HG03469 (cell line): ENCODE measurements at regions not wholly inside any gene's neighbourhood (a gene's known extent, or its start where the extent isn't known, plus 50 kb on each side); places are given as distances from the start of the nearest gene placed in this dataset.

Experiments used
- ATAC-seq: cut with Tn5 transposase; IDR thresholded peaks from one replicate; pipeline ENCODE4 v1.9.1; 2021; ENCODE audit warnings: mild to moderate bottlenecking, moderate library complexity, moderate number of reproducible peaks; ENCODE audit not compliant: unreplicated experiment

DNA sequence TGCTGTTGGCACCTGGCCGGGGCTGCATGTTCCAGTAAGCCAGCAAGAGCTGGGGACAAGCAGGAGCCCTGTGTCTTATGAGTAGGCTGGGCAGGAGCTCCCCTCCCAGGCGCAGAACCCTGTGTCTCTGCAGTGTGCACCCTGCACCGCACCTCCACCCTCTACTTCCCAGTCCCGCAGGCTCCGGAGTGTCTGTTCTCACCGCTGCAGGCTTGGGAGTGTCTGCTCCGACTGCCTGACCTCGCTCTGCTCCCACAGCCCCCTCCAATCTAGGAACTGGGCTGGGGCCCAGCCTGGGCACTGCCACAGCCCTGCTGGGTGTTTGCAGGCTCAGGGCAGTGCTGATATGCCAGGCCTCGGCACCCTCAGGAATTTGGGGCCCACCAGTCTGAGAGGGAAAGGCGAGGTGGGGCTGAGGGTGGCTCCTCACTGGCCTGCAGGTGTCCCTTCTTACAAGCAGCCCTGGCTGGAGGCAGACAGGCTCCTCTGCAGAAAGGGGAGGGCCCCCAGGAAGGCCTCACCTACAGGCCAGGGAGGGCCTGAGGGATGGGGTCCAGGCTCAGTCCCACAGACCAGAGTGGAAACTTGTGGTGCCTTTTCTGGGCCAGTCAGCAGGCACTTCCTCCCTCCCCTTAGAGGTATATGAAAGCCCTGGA lies 871.6 kb upstream of the GJE1 start:
- no peak for ATAC-seq

- ATAC-seq = no peak
Observed at GRCh38 chr6:141260627-141261015, 872.1 kb upstream of the GJE1 start.

GRCh38 chr6:141259807-141260206 lies 872.9 kb upstream of the GJE1 start:
- ATAC-seq = no peak

GRCh38 chr6:141259091-141259490 lies 873.6 kb upstream of the GJE1 start:
- no peak for ATAC-seq

GRCh38 chr6:141258516-141258915 lies 874.2 kb upstream of the GJE1 start:
- no peak for ATAC-seq

DNA sequence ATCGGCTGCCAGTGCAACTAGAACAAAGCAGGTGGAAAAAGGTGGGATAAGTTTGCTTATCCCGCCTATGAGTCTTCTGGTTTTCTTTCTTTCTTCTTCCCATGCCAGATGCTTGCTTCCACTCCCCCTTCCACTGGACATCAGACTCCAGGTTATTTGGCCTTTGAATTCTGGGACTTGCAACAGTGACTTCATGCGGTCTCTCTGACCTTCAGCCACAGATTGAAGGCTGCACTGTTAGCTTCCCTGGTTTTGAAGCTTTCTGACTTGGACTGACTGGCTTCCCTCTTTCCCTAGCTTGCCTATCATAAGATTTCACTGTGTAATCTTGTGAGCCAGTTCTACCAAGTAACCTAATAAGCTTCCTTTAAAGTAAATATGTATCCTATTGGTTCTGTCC lies 878.4 kb upstream of the GJE1 start:
- no peak for ATAC-seq

DNA sequence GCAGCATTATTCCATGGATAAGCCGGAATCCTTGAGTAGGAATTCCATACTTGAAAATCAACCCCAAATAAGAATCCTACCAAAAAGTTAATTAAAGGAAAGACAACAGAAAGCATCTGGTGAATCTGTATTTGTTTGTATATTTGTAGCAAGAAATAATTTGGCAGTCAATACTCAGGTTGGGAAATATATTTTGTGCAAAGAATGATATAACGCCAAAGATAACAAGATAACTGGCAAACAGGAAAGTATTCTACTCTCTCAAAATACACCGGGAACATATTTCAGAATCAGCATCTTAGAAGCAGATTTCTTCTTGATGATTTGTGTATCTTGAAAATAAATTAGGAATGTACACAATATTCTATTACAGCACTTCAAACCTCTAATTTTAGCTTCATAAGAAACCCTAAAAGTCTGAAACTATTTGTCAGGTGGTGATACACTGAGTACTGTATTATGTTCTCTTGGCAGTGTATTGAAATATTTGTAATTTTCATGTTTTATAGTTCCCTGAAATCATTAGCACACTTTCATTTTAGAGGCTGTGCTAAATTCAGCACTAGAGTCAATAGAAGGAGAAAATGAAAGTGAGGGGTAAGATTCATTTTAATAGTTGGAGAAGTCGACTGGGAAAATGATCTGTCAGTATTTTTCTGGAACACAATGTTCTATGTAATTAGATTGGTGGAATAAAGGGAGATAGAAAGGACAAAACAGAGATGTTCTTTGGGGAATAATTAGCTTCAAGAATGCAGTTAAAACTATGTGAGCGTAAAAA lies 879.7 kb upstream of the GJE1 start:
- ATAC-seq = no peak

DNA sequence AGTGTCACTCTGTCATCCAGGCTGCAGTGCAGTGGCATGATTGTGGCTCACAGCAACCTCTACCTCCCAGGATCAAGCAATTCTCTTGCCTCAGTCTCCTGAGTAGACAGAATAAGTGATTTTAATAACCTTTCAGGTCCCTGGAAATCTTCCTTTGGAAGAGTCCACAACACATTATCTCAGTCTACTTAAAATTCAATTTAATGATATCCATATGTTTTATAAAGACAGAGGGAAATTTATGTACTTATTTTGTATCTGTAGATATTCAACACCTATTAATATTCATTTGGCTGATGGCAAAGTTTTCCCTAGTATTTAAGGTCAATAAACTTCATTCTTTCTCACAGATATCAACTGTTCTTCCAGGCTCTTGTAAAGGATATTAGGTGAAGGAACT lies 881.4 kb upstream of the GJE1 start:
- ATAC-seq = no peak

DNA sequence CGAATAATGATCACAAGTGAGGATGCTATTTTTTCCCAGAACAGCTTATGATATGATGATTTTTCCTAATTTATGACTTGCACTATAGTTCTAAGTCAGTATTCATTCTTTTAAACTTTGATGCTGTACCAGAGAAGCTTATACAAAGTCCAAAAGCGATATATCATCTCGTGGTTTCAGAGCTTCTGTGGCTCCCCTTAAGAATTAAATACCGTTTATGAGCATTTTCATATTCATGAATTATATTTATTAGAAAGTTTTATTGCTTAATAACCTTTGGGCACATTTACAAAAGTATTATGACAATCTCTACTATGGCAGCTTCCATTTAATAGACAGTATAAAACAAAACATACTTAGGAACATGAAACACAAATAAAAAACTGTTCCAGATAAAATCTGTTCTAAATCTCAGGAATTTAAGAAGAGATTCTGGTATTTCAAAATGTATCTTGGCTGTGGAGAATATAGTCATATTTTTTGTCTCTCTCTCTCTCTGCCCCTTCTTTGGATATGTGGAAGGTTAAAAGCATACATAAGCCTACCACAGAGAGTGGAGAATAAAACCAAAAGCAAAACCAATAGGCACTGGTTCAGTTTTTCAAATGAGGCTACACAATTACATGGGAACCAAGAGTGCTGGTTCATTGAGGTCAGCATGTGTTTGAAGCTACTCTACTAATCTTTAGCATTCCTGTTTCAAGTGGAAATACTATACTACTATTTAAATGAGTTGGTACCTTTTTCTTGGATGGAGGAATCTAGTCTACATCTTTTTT lies 884.5 kb upstream of the GJE1 start:
- ATAC-seq = no peak

GRCh38 chr6:141244366-141244765 lies 888.4 kb upstream of the GJE1 start:
- no peak for ATAC-seq

DNA sequence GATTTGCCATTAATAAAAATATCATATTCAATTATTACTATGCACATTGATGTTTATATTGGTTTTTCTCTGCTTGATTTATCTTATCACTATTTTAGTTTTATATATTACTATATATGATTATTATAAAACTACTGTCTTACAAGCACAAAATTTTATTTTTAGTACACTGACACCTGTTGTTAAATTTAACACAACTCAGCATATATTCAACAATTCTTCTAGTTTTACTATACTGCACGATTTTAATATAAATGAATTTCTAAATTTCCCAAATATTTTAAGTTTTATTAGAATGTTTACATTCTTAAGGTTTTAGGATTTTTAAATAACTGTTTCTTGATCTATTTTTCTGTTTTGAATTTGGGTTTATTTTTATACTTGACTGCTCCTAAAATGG lies 889.8 kb upstream of the GJE1 start:
- ATAC-seq = no peak

DNA sequence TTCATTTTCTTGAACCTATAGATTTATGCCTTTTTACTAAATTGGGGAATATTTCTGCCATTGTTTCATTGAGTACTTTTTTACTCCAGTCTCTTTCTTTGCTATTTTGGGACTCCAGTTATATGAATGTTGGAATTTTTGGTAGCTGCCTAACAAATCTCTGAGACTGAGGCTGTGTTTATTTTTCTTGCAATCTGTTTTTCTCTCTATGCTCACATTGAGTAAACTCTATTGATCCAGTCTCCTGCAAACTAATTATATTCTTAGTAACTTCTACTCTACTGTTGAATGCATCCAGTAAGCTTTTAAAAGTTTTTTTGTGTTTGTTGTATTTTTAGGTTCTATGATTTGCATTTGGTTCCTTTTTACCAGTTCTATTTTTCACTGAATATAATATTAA lies 903.4 kb upstream of the GJE1 start:
- ATAC-seq = no peak

GRCh38 chr6:141218583-141218982 lies 914.1 kb upstream of the GJE1 start:
- no peak for ATAC-seq

GRCh38 chr6:141216726-141217125 lies 916.0 kb upstream of the GJE1 start:
- no peak for ATAC-seq

- ATAC-seq = no peak
Observed at GRCh38 chr6:141212296-141212695, 920.4 kb upstream of the GJE1 start.

- ATAC-seq = no peak
Observed at GRCh38 chr6:141211845-141212244, 920.9 kb upstream of the GJE1 start.

DNA sequence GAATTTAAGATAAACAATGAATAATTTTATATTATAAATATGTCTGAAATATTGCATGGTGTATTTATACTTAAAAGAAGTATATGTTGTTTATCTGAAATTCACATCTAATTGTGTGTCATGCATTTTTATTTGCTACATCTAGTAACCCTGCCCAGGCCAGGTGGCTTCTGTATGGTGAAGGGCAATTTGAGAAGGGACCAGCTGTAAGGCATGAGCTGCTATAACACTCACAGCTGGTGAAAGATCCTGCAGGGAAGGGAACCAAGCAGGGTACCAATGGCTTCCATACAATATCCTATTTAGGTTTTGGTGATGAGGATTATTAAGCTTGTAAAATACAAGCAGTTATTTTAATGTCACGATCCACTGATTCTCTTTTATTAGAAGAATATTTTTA lies 921.8 kb upstream of the GJE1 start:
- no peak for ATAC-seq

- ATAC-seq = no peak
Observed at GRCh38 chr6:141209890-141210289, 922.8 kb upstream of the GJE1 start.

GRCh38 chr6:141208101-141208500 lies 924.6 kb upstream of the GJE1 start:
- ATAC-seq = no peak

DNA sequence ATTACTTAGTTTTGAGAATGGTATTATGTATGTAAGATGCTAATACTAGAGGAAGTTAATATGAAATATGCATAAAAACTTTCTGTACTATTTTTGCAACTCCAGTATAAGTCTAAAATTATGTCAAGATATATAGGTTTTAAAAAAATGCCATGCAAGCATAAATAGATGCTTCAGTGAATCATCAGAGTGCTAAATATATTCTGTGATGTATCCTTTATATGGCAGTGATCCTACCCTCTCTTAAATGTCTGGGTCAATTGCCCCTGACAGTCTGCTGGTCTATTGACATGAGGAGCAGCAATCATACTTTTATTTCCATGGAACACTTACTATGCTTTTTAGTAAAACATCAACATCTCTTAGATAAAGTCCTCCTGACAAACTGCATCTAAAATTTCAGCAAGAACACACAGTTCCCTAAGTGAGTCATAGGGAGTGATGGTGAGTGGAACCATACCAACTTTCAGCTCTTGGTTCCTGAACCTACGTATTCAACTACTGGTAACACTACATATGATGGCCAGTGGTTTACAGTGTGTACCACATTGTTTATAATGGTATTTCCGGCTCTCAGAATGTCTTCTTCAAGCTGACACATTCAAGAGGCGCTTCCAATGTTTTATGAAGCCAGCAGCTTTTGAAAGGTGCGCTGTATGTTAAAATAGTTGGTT lies 928.7 kb upstream of the GJE1 start:
- ATAC-seq = no peak

GRCh38 chr6:141202626-141203025 lies 930.1 kb upstream of the GJE1 start:
- no peak for ATAC-seq
